ENCODE measurements at regions not wholly inside any gene's neighbourhood (a gene's known extent, or its start where the extent isn't known, plus 50 kb on each side); places are given as distances from the start of the nearest gene placed in this dataset.

DNA sequence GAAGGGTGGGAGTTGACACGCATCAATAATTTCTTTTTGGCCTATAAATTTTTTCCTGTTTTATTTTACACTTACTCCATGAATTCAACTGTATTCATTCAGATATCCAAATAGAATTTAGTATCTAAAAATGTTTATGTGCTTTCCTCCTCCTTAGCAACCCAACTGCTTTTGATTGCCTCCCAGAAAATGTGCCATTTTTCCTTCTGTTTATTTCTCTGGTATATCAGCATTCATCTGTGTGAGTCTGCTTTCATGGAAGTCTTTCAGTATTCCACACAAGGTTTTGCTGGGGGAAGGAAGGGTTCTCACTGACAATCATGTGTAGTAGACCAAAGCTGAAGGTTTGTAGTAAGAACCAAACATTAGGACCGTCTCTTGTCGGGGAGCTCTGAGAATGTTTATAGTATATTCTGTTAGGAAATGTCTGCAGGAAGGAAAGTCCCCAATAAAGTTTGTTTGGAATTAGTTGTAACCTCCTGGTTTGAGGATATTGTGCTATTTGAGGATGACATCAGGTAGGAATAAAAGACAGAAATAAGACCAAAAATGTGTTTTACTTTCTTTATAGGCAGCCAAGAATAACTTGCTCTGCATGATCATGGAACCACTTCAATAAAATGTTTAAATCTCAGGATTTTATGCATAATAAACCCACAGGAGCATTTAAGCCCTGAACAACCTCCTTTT lies 673.6 kb upstream of the INTU start:
- Histone ChIP-seq H3K9me3 (replicated peaks in 1 of 3) (no peaks in the 10 kb centered on the region), H3K4me3 (no peak overlapping the region), H3K36me3 (replicated peaks in 1 of 2) (no peaks in the 10 kb centered on the region), H3K27me3 (no peaks in the 10 kb centered on the region), H3K4me1 (replicated peaks in 1 of 2) (no peaks in the 10 kb centered on the region), H3K27ac (no peak overlapping the region)
- TF ChIP-seq, protein P1, sequence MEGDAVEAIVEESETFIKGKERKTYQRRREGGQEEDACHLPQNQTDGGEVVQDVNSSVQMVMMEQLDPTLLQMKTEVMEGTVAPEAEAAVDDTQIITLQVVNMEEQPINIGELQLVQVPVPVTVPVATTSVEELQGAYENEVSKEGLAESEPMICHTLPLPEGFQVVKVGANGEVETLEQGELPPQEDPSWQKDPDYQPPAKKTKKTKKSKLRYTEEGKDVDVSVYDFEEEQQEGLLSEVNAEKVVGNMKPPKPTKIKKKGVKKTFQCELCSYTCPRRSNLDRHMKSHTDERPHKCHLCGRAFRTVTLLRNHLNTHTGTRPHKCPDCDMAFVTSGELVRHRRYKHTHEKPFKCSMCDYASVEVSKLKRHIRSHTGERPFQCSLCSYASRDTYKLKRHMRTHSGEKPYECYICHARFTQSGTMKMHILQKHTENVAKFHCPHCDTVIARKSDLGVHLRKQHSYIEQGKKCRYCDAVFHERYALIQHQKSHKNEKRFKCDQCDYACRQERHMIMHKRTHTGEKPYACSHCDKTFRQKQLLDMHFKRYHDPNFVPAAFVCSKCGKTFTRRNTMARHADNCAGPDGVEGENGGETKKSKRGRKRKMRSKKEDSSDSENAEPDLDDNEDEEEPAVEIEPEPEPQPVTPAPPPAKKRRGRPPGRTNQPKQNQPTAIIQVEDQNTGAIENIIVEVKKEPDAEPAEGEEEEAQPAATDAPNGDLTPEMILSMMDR (IDR thresholded peaks at IDR 0.05) = no peak
- no peak for DNase-seq
- intact Hi-C loops (cut with DNase I) = no loop called here
- WGBS, 4 donors = 73 to 81% (median 78%) methylated on average over 3 of the region's 3 CpGs

- Histone ChIP-seq H3K36me3 (replicated peaks in 1 of 2) (no peaks in the 10 kb centered on the region), H3K4me1 (replicated peaks in 1 of 2) (no peaks in the 10 kb centered on the region), H3K27me3 (no peaks in the 10 kb centered on the region), H3K4me3 (no peak overlapping the region), H3K9me3 (replicated peaks in 1 of 3) (no peaks in the 10 kb centered on the region), H3K27ac (no peak overlapping the region)
- no peak for DNase-seq
- intact Hi-C loops (cut with DNase I) = no loop called here
- TF ChIP-seq, protein P1 (IDR thresholded peaks at IDR 0.05) = no peak
- no peak for TF ChIP-seq POLR2A (IDR thresholded peaks at IDR 0.05)
Observed at GRCh38 chr4:126960760-126961159, 672.0 kb upstream of the INTU start.

- 68 to 94% (median 91%) methylated on average over 1 of the region's 1 CpG for WGBS, 4 donors
- H3K4me1 ChIP-seq (replicated peaks in 1 of 2) = no peaks in the 10 kb centered on the region
- TF ChIP-seq, protein P1 (IDR thresholded peaks at IDR 0.05) = no peak
- TF ChIP-seq POLR2A (IDR thresholded peaks at IDR 0.05) = no peak
Observed at GRCh38 chr4:126961661-126962060, 671.1 kb upstream of the INTU start.

DNA sequence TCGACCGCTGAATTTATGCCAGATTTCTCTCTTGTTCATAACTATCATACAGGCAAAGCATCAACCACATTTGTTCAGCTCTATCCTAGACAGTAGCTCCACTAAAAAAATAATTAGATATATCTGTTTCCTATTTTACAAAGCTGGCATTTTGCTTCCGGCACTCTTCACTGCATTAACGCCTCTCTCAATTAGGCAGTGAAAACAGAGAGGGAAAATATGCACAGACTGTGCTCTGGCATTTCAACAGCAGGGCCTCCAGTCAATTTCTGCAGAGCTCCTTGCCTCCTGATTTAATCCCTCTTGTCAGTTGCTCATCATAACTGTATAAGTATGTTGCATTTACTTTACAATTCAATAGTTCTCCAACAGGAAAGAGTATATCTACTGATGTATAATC lies 666.9 kb upstream of the INTU start:
- TF ChIP-seq POLR2A (IDR thresholded peaks at IDR 0.05) = no peak
- TF ChIP-seq, protein P1 (IDR thresholded peaks at IDR 0.05) = no peak
- Histone ChIP-seq H3K27ac (no peak overlapping the region), H3K4me3 (no peak overlapping the region), H3K27me3 (no peaks in the 10 kb centered on the region), H3K9me3 (replicated peaks in 1 of 3) (no peaks in the 10 kb centered on the region), H3K36me3 (replicated peaks in 1 of 2) (no peaks in the 10 kb centered on the region), H3K4me1 (replicated peaks in 1 of 2) (no peaks in the 10 kb centered on the region)
- no peak for DNase-seq
- 63 to 75% (median 70%) methylated on average over 4 of the region's 4 CpGs for WGBS, 4 donors
- intact Hi-C loops (cut with DNase I) = no loop called here

More at GRCh38 chr4:126961661-126962060, 671.1 kb upstream of the INTU start:
- Histone ChIP-seq H3K4me3 (no peak overlapping the region), H3K36me3 (replicated peaks in 1 of 2) (no peaks in the 10 kb centered on the region), H3K27me3 (no peaks in the 10 kb centered on the region), H3K9me3 (replicated peaks in 1 of 3) (no peaks in the 10 kb centered on the region), H3K27ac (no peak overlapping the region)
- no peak for DNase-seq
- intact Hi-C loops (cut with DNase I) = no loop called here
